ENCODE measurements at regions not wholly inside any gene's neighbourhood (a gene's known extent, or its start where the extent isn't known, plus 50 kb on each side); places are given as distances from the start of the nearest gene placed in this dataset.

- TF ChIP-seq ARNTL (CRISPR knock-in tag; IDR thresholded peaks at IDR 0.05; ENCODE audit: borderline replicate concordance, low read depth) (no peak), ZFP3 (CRISPR knock-in tag; IDR thresholded peaks at IDR 0.05) (no peak), ISL1 (CRISPR knock-in tag; IDR thresholded peaks at IDR 0.05) (no peak), POU6F1 (CRISPR knock-in tag; IDR thresholded peaks at IDR 0.05; ENCODE audit: borderline replicate concordance, low read depth) (no peak), ZNF565 (CRISPR knock-in tag; conservative IDR thresholded peaks at IDR 0.05; ENCODE audit: low read depth) (no peak), ZC3H10 (CRISPR knock-in tag; IDR thresholded peaks at IDR 0.05) (no peak), PPARA (CRISPR knock-in tag; IDR thresholded peaks at IDR 0.05; ENCODE audit: borderline replicate concordance) (no peak), TCF4 (CRISPR knock-in tag; IDR thresholded peaks at IDR 0.05; ENCODE audit: borderline replicate concordance) (no peak), TSHZ2 (CRISPR knock-in tag; IDR thresholded peaks at IDR 0.05) (no peak), ESRRG (CRISPR knock-in tag; IDR thresholded peaks at IDR 0.05) (no peak), SNAI2 (CRISPR knock-in tag; IDR thresholded peaks at IDR 0.05) (no peak), ZNF70 (CRISPR knock-in tag; IDR thresholded peaks at IDR 0.05) (no peak), GLIS3 (CRISPR knock-in tag; IDR thresholded peaks at IDR 0.05) (no peak), TOX (CRISPR knock-in tag; IDR thresholded peaks at IDR 0.05; ENCODE audit: borderline replicate concordance) (no peak), OSR1 (CRISPR knock-in tag; IDR thresholded peaks at IDR 0.05) (no peak), BACH2 (CRISPR knock-in tag; IDR thresholded peaks at IDR 0.05; ENCODE audit: borderline replicate concordance) (no peak), PATZ1 (CRISPR knock-in tag; IDR thresholded peaks at IDR 0.05; ENCODE audit: borderline replicate concordance) (no peak), ZNF8 (CRISPR knock-in tag; IDR thresholded peaks at IDR 0.05) (no peak), RARB (CRISPR knock-in tag; IDR thresholded peaks at IDR 0.05) (no peak), CREB5 (CRISPR knock-in tag; IDR thresholded peaks at IDR 0.05; ENCODE audit: low read depth) (no peak)
- no peak for ATAC-seq
Observed at GRCh38 chr6:156685823-156686222, 91.4 kb upstream of the ARID1B start.

GRCh38 chr6:156683821-156684220 lies 93.4 kb upstream of the ARID1B start:
- ATAC-seq: no peak
- TF ChIP-seq RARB (CRISPR knock-in tag; IDR thresholded peaks at IDR 0.05) (no peak), BACH2 (CRISPR knock-in tag; IDR thresholded peaks at IDR 0.05; ENCODE audit: borderline replicate concordance) (no peak), POU6F1 (CRISPR knock-in tag; IDR thresholded peaks at IDR 0.05; ENCODE audit: borderline replicate concordance, low read depth) (no peak), CSRNP3 (CRISPR knock-in tag; IDR thresholded peaks at IDR 0.05) (no peak), ZNF565 (CRISPR knock-in tag; conservative IDR thresholded peaks at IDR 0.05; ENCODE audit: low read depth) (no peak), OSR1 (CRISPR knock-in tag; IDR thresholded peaks at IDR 0.05) (no peak), ZFP30 (CRISPR knock-in tag; IDR thresholded peaks at IDR 0.05) (no peak), GLIS3 (CRISPR knock-in tag; IDR thresholded peaks at IDR 0.05) (no peak), TOX (CRISPR knock-in tag; IDR thresholded peaks at IDR 0.05; ENCODE audit: borderline replicate concordance) (no peak), ZC3H10 (CRISPR knock-in tag; IDR thresholded peaks at IDR 0.05) (no peak), ZNF8 (CRISPR knock-in tag; IDR thresholded peaks at IDR 0.05) (no peak), PPARA (CRISPR knock-in tag; IDR thresholded peaks at IDR 0.05; ENCODE audit: borderline replicate concordance) (no peak), ISL1 (CRISPR knock-in tag; IDR thresholded peaks at IDR 0.05) (no peak)
